Small intestine (tissue), 7 donors: ENCODE measurements at regions not wholly inside any gene's neighbourhood (a gene's known extent, or its start where the extent isn't known, plus 50 kb on each side); places are given as distances from the start of the nearest gene placed in this dataset.
"Not testable (repeated sequence)": the region's sequence is repeated elsewhere in the genome, so short reads cannot be mapped to it uniquely, and the experiment has no call there.

Experiments used
- DNase-seq, 2 donors: peaks; one replicate each; pipeline versions ENCODE4 v3.0.0 to v3.0.0-alpha.2; 2013
- FAIRE-seq: peaks from 2 replicates; lab custom pipeline; 2012; peaks lifted over from hg19 to GRCh38; lab: Jason Lieb, UNC
- H3K27ac ChIP-seq, 3 donors: one replicate each; pipeline ENCODE4 v1.5.1; 2013; ENCODE audit warnings: low read length in 2 of 3, mild to moderate bottlenecking in 2 of 3, control low read depth in 1 of 3, inconsistent platforms in 1 of 3, low read depth in 1 of 3, moderate library complexity in 1 of 3
- H3K27me3 ChIP-seq, 3 donors: one replicate each; pipeline ENCODE4 v1.6.1; 2013; ENCODE audit warnings: low read length in 3 of 3, inconsistent platforms in 1 of 3; ENCODE audit not compliant: control insufficient read depth in 3 of 3, insufficient read depth in 3 of 3
- H3K36me3 ChIP-seq, 3 donors: one replicate each; pipeline ENCODE4 v1.6.1; 2013; ENCODE audit warnings: low read length in 3 of 3, inconsistent platforms in 1 of 3, low read depth in 1 of 3, mild to moderate bottlenecking in 1 of 3, moderate library complexity in 1 of 3; ENCODE audit not compliant: control insufficient read depth in 3 of 3, insufficient read depth in 2 of 3
- H3K4me1 ChIP-seq, 3 donors: one replicate each; pipeline ENCODE4 v1.6.1; 2013; ENCODE audit warnings: low read length in 2 of 3, inconsistent platforms in 1 of 3, low read depth in 1 of 3, mild to moderate bottlenecking in 1 of 3, moderate library complexity in 1 of 3; ENCODE audit not compliant: control insufficient read depth in 3 of 3, insufficient read depth in 2 of 3
- H3K4me3 ChIP-seq, 3 donors: one replicate each; pipeline ENCODE4 v1.5.1; 2013; ENCODE audit warnings: low read length in 3 of 3, control low read depth in 1 of 3, inconsistent platforms in 1 of 3, low read depth in 1 of 3, mild to moderate bottlenecking in 1 of 3, moderate library complexity in 1 of 3
- H3K9me3 ChIP-seq, 2 donors: one replicate each; pipeline ENCODE4 v1.6.1; 2013; ENCODE audit warnings: low read depth in 1 of 2, low read length in 1 of 2; ENCODE audit not compliant: control insufficient read depth in 2 of 2, insufficient read depth in 1 of 2
- WGBS, 3 donors: extraction: QIAGEN DNeasy Blood & Tissue Kit; methylation state at CpG; one replicate each; pipeline ENCODE4 v1.1.7; 2013; 5-methylcytosine and 5-hydroxymethylcytosine counted together
- donor health status: healthy with polysubstance abuse.
- donor health status: control.
- donor health status: control.
- donor health status: Bipolar disorder and iron deficiency.
- donor health status: healthy.

DNA sequence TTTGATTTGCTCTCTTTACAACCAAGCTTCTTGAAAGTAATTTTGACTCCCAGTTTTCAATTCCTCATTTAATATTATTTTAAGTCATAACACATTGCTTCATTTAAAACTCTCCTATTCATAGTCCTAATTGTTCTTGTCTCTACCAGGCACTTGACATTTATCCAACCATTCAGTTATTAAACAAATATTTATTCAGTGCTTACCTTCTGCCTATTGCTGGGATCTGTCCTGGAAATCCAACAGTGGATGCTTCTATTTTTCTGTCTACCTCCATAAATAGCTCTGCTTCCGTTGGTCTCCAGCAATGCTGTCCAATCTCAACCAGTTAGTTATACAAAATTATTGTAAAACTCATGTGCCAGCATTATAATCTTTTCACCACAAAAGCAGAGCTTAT, 615.1 kb downstream of the ZWINT start:
- no peaks in the 10 kb centered on the region for H3K36me3 ChIP-seq

DNA sequence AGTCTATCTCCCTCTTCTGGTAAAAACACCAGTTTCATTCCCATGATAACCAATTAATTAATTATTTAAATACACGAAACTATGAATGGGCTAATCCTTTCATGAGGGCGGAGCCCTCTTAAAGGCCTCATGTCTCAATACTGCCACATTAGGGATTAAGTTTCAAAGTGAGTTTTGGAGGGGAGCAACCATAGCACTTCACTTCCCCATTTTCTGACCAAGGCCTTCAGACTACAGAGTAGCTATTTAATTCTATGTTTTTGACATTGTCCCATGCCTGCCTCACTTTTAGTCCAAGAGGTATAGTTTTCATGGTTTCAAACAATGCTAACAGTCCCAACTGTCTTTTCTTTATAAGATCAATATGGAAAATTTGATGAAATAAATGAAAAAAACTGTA, 618.6 kb downstream of the ZWINT start:
- Histone ChIP-seq H3K9me3 (no peaks in the 10 kb centered on the region), H3K27ac (no peak overlapping the region), H3K36me3 (no peaks in the 10 kb centered on the region), H3K4me1 (no peaks in the 10 kb centered on the region), H3K27me3 (no peaks in the 10 kb centered on the region), H3K4me3 (no peak overlapping the region)
- FAIRE-seq (no peak), DNase-seq (no peak)
- 70 to 73% (median 70%) methylated on average over 2 of the region's 2 CpGs for WGBS, 3 donors

More for the DNA sequence above, 615.1 kb downstream of the ZWINT start:
- H3K27ac ChIP-seq, result no peak overlapping the region
- no peak for DNase-seq
- WGBS, 3 donors, result 35 to 46% (median 36%) methylated on average over 1 of the region's 1 CpG
- FAIRE-seq, result no peak
- no peaks in the 10 kb centered on the region for H3K27me3 ChIP-seq
- no peaks in the 10 kb centered on the region for H3K4me1 ChIP-seq
- H3K9me3 ChIP-seq, result no peaks in the 10 kb centered on the region
- H3K4me3 ChIP-seq, result no peak overlapping the region

DNA sequence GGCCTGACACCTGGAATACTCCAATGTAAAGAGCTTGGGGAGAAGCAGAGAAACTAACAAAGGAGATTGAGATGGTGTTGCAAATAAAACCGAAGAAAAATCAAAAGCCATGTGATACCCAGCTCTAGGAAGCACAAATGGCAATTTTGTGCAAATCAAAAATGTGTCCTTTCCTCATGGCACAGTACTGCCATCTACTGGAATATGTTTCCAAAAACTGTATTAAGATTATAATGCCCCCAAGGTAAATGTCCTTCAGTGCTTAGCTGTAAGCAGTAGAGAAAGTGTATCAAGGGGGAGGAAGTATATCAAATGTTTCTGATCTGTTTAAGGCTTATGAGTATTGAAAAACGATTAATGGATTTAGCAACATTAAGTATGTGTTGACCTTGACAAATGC, 620.3 kb downstream of the ZWINT start:
- not testable (repeated sequence) for DNase-seq, FAIRE-seq, H3K4me3 ChIP-seq, H3K27me3 ChIP-seq, H3K27ac ChIP-seq, H3K4me1 ChIP-seq, H3K9me3 ChIP-seq, H3K36me3 ChIP-seq
- WGBS, 3 donors, result 15 to 16% (median 16%) methylated on average over 2 of the region's 2 CpGs

DNA sequence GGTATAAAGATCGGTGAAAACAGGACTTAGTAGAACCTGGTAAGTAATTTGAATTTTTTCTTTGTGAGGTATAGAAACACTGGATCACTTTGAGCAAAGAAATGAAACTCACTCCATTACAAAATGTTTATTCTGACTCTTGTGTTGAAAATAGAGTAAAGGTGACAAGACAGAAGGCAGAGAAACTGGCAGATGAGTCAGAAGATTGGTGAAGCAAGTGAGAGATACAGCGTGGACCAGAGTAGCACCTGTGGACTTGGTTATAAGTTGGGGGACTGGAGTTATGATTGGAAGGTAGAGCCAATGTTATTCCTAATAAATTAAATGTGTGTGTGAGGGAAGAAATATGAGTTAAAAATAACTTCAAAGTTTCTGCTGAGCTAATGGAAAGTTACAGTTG, 620.9 kb downstream of the ZWINT start:
- no peaks in the 10 kb centered on the region for H3K4me1 ChIP-seq
- no peaks in the 10 kb centered on the region for H3K36me3 ChIP-seq
- no peak overlapping the region for H3K27ac ChIP-seq
- DNase-seq (no peak), FAIRE-seq (no peak)
- no peaks in the 10 kb centered on the region for H3K27me3 ChIP-seq
- no peaks in the 10 kb centered on the region for H3K9me3 ChIP-seq
- 70 to 88% (median 78%) methylated on average over 2 of the region's 2 CpGs for WGBS, 3 donors
- H3K4me3 ChIP-seq, result no peak overlapping the region

DNA sequence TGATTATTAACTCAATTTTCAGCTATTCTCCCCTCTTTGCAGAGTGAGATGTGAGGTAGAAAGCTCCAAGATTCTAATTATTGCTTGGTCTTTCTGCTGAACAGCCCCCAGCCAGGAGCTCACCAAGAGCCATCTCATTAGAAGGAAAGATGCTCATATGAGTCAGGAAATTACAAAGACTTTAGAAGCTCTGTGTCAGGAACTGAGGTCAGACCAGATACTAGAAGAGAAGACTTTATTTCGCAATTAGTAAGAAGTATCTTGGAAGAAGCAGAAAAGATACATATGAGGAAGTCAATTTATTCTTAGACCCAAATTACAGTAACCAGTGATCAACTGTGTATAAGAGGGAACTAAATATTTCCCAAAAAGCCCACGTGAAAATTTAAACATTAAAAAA, 626.9 kb downstream of the ZWINT start:
- Histone ChIP-seq H3K27me3 (no peaks in the 10 kb centered on the region), H3K9me3 (no peaks in the 10 kb centered on the region), H3K36me3 (no peaks in the 10 kb centered on the region), H3K4me1 (no peaks in the 10 kb centered on the region), H3K27ac (no peak overlapping the region), H3K4me3 (no peak overlapping the region)
- FAIRE-seq (no peak), DNase-seq (no peak)
- 61 to 64% (median 63%) methylated on average over 2 of the region's 2 CpGs for WGBS, 3 donors

DNA sequence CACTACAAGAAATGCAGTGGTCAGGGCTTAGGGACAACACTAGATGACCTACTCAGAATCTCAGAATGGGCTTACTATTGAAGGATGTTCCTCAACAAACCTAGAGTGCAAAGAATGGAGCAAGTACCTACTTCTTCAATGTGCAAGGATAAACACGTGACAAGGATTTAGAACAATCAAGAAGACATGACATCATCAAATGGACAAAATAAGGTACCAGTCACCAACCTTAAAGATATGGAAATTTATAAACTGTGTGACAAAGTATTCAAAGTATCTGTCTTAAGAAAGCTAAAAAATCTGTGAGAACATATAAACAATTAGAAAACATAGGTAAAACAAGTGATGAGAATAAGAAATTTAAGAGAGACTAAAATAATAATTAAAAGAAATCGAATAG, 656.1 kb downstream of the ZWINT start:
- H3K4me1 ChIP-seq, result no peaks in the 10 kb centered on the region
- H3K27ac ChIP-seq, result no peak overlapping the region
- WGBS, 3 donors, result 66 to 83% (median 82%) methylated on average over 2 of the region's 2 CpGs
- H3K36me3 ChIP-seq, result no peaks in the 10 kb centered on the region
- FAIRE-seq, result peak; percentile 5
- no peak for DNase-seq
- H3K9me3 ChIP-seq, result no peaks in the 10 kb centered on the region
- H3K27me3 ChIP-seq, result no peaks in the 10 kb centered on the region
- H3K4me3 ChIP-seq, result no peak overlapping the region

DNA sequence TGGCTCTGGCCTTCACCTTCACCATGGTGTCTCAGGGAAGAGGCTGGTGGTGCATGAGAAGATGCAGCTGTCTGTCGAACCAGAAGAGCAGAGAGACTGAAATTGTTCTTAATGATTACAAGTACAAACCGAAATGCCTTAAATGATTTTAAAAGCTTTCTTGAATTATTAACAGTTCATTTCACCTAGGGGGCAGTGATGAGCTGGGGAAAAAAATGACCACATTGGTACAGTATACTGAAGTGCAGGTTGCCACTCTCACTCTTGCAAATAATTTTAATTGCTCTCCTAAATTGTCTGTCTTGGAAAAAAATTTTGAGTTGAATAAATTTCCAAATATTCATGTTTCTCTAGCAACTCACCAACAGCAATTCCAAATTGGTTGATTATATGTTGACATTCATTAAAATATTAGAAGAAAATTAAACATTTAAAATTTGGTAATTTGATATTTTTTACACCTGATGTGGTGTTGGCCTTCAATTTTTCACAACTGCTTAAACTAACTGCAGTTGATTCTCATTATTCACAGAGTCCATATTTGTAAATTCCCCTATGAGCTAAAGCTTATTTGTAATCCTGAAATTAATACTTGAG, 692.6 kb downstream of the ZWINT start:
- H3K4me3 ChIP-seq, result no peak overlapping the region
- 52 to 68% (median 54%) methylated on average over 2 of the region's 2 CpGs for WGBS, 3 donors
- no peaks in the 10 kb centered on the region for H3K4me1 ChIP-seq
- no peak overlapping the region for H3K27ac ChIP-seq
- H3K36me3 ChIP-seq, result no peaks in the 10 kb centered on the region
- no peaks in the 10 kb centered on the region for H3K9me3 ChIP-seq
- H3K27me3 ChIP-seq, result no peaks in the 10 kb centered on the region
- DNase-seq (peak; percentile 2 to 5), FAIRE-seq (no peak)

DNA sequence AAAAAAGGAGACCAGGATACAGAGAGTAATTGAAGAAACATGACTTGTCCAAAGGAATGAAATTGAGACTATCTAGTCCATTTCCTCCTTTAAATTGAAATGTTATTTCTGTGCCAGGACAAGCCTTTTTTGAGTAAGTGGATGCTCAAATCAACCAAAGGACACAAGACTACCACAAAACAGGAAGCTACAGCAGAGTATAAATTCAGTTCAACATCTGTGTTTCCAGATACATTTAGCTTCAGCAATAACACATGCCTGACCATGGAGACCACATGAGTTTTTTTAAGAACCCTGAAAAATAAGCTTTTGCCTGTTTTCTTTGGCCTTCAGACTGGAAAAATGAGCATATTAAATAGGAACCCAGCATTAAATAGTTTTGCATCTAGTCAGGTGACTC, 707.5 kb downstream of the ZWINT start:
- Histone ChIP-seq H3K9me3 (no peaks in the 10 kb centered on the region), H3K27me3 (no peaks in the 10 kb centered on the region), H3K27ac (no peak overlapping the region), H3K36me3 (no peaks in the 10 kb centered on the region), H3K4me1 (no peaks in the 10 kb centered on the region), H3K4me3 (no peak overlapping the region)
- no peak for FAIRE-seq
- no peak for DNase-seq

DNA sequence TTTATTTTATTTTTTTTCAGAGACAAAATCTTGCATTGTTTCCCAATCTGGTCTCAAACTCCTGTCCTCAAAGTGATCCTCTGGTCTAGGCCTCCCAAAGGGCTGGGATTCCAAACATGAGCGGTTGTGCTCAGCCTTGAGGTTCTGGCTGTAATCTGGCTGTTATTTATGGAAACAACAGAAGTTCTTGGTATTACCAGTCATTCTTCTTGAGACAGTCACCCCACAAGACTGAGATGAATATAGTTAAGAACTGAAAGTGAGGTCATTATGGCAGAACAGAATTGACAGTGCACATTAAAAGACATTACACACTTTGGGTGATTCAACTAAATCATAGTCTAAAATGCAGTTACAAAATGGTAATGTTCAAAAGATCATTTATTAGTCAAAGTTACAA, 719.5 kb downstream of the ZWINT start:
- DNase-seq (no peak), FAIRE-seq (no peak)
- Histone ChIP-seq H3K4me3 (no peak overlapping the region), H3K27ac (no peak overlapping the region), H3K4me1 (no peaks in the 10 kb centered on the region), H3K36me3 (no peaks in the 10 kb centered on the region), H3K27me3 (no peaks in the 10 kb centered on the region), H3K9me3 (no peaks in the 10 kb centered on the region)
- WGBS, 3 donors, result 44 to 86% (median 51%) methylated on average over 1 of the region's 1 CpG
